K562 (cell line): ENCODE measurements at regions not wholly inside any gene's neighbourhood (a gene's known extent, or its start where the extent isn't known, plus 50 kb on each side); places are given as distances from the start of the nearest gene placed in this dataset.

Experiments
- CREM ChIP-seq: IDR thresholded peaks from 2 replicates; pipeline ENCODE4 v1.6.1; 2014; ENCODE audit warnings: antibody characterized with exemption, low read depth
- CTBP1 ChIP-seq: fragments of 450-650 bp; IDR thresholded peaks from 2 replicates; pipeline ENCODE4 v1.6.1; 2016; ENCODE audit warnings: borderline replicate concordance
- E2F4 ChIP-seq: sonication (generic); formaldehyde crosslinking; IDR thresholded peaks from 2 replicates; pipeline ENCODE4 v1.8.0; 2022; ENCODE audit warnings: mild to moderate bottlenecking, low read depth, missing genetic modification reagents
- FOXJ3 ChIP-seq: sonication (generic); formaldehyde crosslinking; IDR thresholded peaks from 2 replicates; pipeline ENCODE4 v1.4.0; 2020; ENCODE audit warnings: mild to moderate bottlenecking, missing genetic modification reagents
- GMEB1 ChIP-seq: fragments of 250-450 bp; sonication (Bioruptor Pico); IDR thresholded peaks from 2 replicates; pipeline ENCODE4 v1.4.0; 2020; ENCODE audit warnings: mild to moderate bottlenecking
- HIVEP1 ChIP-seq: fragments of 250-450 bp; sonication (Bioruptor Pico); IDR thresholded peaks from 2 replicates; pipeline ENCODE4 v1.4.0; 2020; ENCODE audit warnings: mild to moderate bottlenecking
- KAT7 ChIP-seq: sonication (generic); formaldehyde crosslinking; IDR thresholded peaks from 2 replicates; pipeline ENCODE4 v1.8.0; 2022; ENCODE audit warnings: missing genetic modification reagents, mild to moderate bottlenecking, borderline replicate concordance
- KDM2B ChIP-seq: fragments of 250-450 bp; sonication (Bioruptor Pico); IDR thresholded peaks from 2 replicates; pipeline ENCODE4 v1.8.0; 2021; ENCODE audit warnings: mild to moderate bottlenecking, moderate library complexity
- MTA2 ChIP-seq: fragments of 450-650 bp; IDR thresholded peaks from 2 replicates; pipeline ENCODE4 v1.6.1; 2016; ENCODE audit warnings: low read depth
- NBN ChIP-seq: fragments of 450-650 bp; IDR thresholded peaks from 2 replicates; pipeline ENCODE4 v1.6.1; 2016; ENCODE audit warnings: low read depth, mild to moderate bottlenecking
- NCOA1 ChIP-seq: fragments of 450-650 bp; IDR thresholded peaks from 2 replicates; pipeline ENCODE4 v1.6.1; 2016; ENCODE audit warnings: low read depth
- NR3C1 ChIP-seq: sonication (generic); formaldehyde crosslinking; IDR thresholded peaks from 2 replicates; pipeline ENCODE4 v1.8.1; 2022; ENCODE audit warnings: missing genetic modification reagents
- PKNOX1 ChIP-seq: fragments of 450-650 bp; IDR thresholded peaks from 2 replicates; pipeline ENCODE4 v1.6.1; 2016
- PML ChIP-seq: IDR thresholded peaks from 2 replicates; pipeline ENCODE4 v1.6.1; 2012; ENCODE audit warnings: low read length, inconsistent platforms
- RBM15 ChIP-seq: fragments of 200-400 bp; formaldehyde crosslinking; IDR thresholded peaks from 2 replicates; pipeline ENCODE4 v1.6.1; 2018; ENCODE audit warnings: mild to moderate bottlenecking, low read length, moderate library complexity; ENCODE audit not compliant: insufficient read depth
- SMC3 ChIP-seq: conservative IDR thresholded peaks from 2 replicates; pipeline ENCODE4 v1.6.1; 2011; ENCODE audit warnings: low read depth, low read length, improper control_type of control experiment; ENCODE audit not compliant: insufficient read depth
- SREBF2 ChIP-seq: sonication (generic); formaldehyde crosslinking; IDR thresholded peaks from 2 replicates; pipeline ENCODE4 v1.4.0; 2020; ENCODE audit warnings: mild to moderate bottlenecking, missing genetic modification reagents
- TAF15 ChIP-seq: fragments of 200-400 bp; formaldehyde crosslinking; IDR thresholded peaks from 2 replicates; pipeline ENCODE4 v1.6.1; 2017; ENCODE audit warnings: mild to moderate bottlenecking, low read depth, low read length, moderate library complexity
- TBL1XR1 ChIP-seq, 2 experiments: IDR thresholded peaks; 2 replicates each; pipeline ENCODE4 v1.6.1; 2012; ENCODE audit warnings: improper control_type of control experiment in 2 of 2, low read length in 2 of 2, mild to moderate bottlenecking in 1 of 2
- USF2 ChIP-seq: sonication (generic); formaldehyde crosslinking; IDR thresholded peaks from 2 replicates; pipeline ENCODE4 v1.5.0; 2020; ENCODE audit warnings: missing genetic modification reagents
- ZFP1 ChIP-seq: fragments of 450-650 bp; formaldehyde crosslinking; IDR thresholded peaks from 2 replicates; pipeline ENCODE4 v1.4.0; 2020; ENCODE audit warnings: mild to moderate bottlenecking, mixed read lengths
- ZFP91 ChIP-seq: sonication (generic); formaldehyde crosslinking; IDR thresholded peaks from 2 replicates; pipeline ENCODE4 v1.8.0; 2022; ENCODE audit warnings: mild to moderate bottlenecking, missing genetic modification reagents
- ZNF584 ChIP-seq: fragments of 200-800 bp; sonication (Bioruptor generic); IDR thresholded peaks from 2 replicates; pipeline ENCODE4 v1.6.1; 2016; ENCODE audit warnings: low read depth, mild to moderate bottlenecking, missing genetic modification characterization, missing compliant biosample characterization
- ZNF699 ChIP-seq: fragments of 250-450 bp; sonication (Bioruptor Pico); IDR thresholded peaks from 2 replicates; pipeline ENCODE4 v1.8.0; 2021; ENCODE audit warnings: mild to moderate bottlenecking, moderate library complexity; ENCODE audit not compliant: insufficient replicate concordance
- ZNF830 ChIP-seq: fragments of 250-450 bp; sonication (Bioruptor Pico); IDR thresholded peaks from 2 replicates; pipeline ENCODE4 v1.5.0; 2021; ENCODE audit warnings: mild to moderate bottlenecking

GRCh38 chr2:11967946-11968465, 221.6 kb downstream of the LPIN1 start (continued):
- TF ChIP-seq CREM: peak; percentile 84
- no peak for TF ChIP-seq NR3C1 (CRISPR knock-in tag)
- no peak for TF ChIP-seq ZFP91 (CRISPR knock-in tag)
- no peak for TF ChIP-seq FOXJ3 (CRISPR knock-in tag)
- TF ChIP-seq NCOA1: peak; percentile 96
- TF ChIP-seq PML: peak; percentile 100
- peak; percentile 96 for TF ChIP-seq CTBP1
- TF ChIP-seq GMEB1 (CRISPR knock-in tag): no peak
- TF ChIP-seq ZNF584 (CRISPR knock-in tag): peak; percentile 79; the same call in 1 of the 2 replicates
- TF ChIP-seq KAT7: peak; percentile 58; the same call in 1 of the 2 replicates
- TF ChIP-seq ZNF699 (CRISPR knock-in tag): no peak
- no peak for TF ChIP-seq E2F4
- TF ChIP-seq TBL1XR1 (IDR thresholded peaks at IDR 0.05; ENCODE audit: low read length in 2 of 2): peak; percentile 97 to 99
- no peak for TF ChIP-seq SREBF2 (CRISPR knock-in tag)
- TF ChIP-seq TAF15: no peak
- no peak for TF ChIP-seq RBM15
- peak; percentile 22; the same call in 1 of the 2 replicates for TF ChIP-seq SMC3
- no peak for TF ChIP-seq KDM2B (CRISPR knock-in tag)
- peak; percentile 99 for TF ChIP-seq MTA2
- peak; percentile 70; the same call in 1 of the 2 replicates for TF ChIP-seq HIVEP1
- TF ChIP-seq USF2 (CRISPR knock-in tag): no peak
- no peak for TF ChIP-seq ZNF830 (CRISPR knock-in tag)
- peak; percentile 78 for TF ChIP-seq PKNOX1
- no peak for TF ChIP-seq ZFP1 (CRISPR knock-in tag)
- peak; percentile 99 for TF ChIP-seq NBN
